Gastroesophageal sphincter (tissue), 3 donors: ENCODE measurements at regions not wholly inside any gene's neighbourhood (a gene's known extent, or its start where the extent isn't known, plus 50 kb on each side); places are given as distances from the start of the nearest gene placed in this dataset.

ENCODE experiments used
- CTCF ChIP-seq, 4 experiments: fragments of 200-600 bp in 2 of 4; fragments of 450-650 bp in 2 of 4; sonication (generic) in 1 of 4; IDR thresholded peaks; one replicate each; pipeline ENCODE4 v1.5.1; 2017 to 2019; ENCODE audit warnings: antibody characterized with exemption in 4 of 4, mild to moderate bottlenecking in 2 of 4, moderate library complexity in 2 of 4
- POLR2A ChIP-seq, 2 donors: fragments of 450-650 bp; IDR thresholded peaks; one replicate each; pipeline ENCODE4 v1.6.1; 2017; ENCODE audit warnings: antibody characterized with exemption in 2 of 2, mild to moderate bottlenecking in 2 of 2, moderate library complexity in 1 of 2

- TF ChIP-seq CTCF (IDR thresholded peaks at IDR 0.05) (no peak), POLR2A (IDR thresholded peaks at IDR 0.05) (no peak)
These were observed 66.3 kb upstream of the PRDM11 start for GRCh38 chr11:45079943-45080719.
